Omental fat pad (tissue), 3 donors: ENCODE measurements at regions not wholly inside any gene's neighbourhood (a gene's known extent, or its start where the extent isn't known, plus 50 kb on each side); places are given as distances from the start of the nearest gene placed in this dataset.

ENCODE experiments used
- ATAC-seq: fragments of 150-250 bp; one replicate; pipeline ENCODE4 v1.9.1; 2016; ENCODE audit warnings: mild to moderate bottlenecking, moderate library complexity; ENCODE audit not compliant: low FRiP score
- DNase-seq: peaks from one replicate; pipeline ENCODE4 v3.0.0-alpha.2; 2019; ENCODE audit warnings: low spot score
- TF ChIP-seq, protein P1 (sequence below), 3 donors: fragments of 450-650 bp; IDR thresholded peaks; one replicate each; pipeline ENCODE4 v1.5.1; 2016 to 2017; ENCODE audit warnings: antibody characterized with exemption in 3 of 3, mild to moderate bottlenecking in 3 of 3, moderate library complexity in 2 of 3

DNA sequence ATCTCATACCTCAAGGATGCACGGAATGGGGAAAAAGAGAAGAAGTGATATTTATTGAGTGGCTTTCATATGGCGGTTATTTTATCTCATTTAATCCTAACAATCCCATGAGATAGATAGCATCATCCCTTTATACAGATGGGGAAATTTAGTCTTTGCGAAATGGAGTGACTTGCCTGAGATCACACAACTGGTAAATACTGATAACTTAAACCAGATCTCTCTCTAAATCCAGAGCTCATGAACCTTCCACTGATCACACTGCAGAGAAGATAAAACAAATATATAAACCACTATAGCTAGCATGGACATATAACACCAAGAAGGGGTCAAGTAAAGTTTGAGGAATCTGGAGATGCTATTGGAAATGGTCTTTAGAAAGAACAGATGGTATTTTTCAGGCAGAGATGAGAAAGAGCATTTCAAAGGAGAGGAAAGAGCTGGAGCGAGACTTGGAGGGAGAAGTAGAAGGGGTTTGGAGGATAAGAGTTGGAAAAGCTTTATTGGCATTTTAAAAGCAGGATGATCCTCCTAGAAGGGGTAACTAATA, 139.8 kb upstream of the TNFAIP3 start:
- no peak for DNase-seq
- TF ChIP-seq, protein P1, sequence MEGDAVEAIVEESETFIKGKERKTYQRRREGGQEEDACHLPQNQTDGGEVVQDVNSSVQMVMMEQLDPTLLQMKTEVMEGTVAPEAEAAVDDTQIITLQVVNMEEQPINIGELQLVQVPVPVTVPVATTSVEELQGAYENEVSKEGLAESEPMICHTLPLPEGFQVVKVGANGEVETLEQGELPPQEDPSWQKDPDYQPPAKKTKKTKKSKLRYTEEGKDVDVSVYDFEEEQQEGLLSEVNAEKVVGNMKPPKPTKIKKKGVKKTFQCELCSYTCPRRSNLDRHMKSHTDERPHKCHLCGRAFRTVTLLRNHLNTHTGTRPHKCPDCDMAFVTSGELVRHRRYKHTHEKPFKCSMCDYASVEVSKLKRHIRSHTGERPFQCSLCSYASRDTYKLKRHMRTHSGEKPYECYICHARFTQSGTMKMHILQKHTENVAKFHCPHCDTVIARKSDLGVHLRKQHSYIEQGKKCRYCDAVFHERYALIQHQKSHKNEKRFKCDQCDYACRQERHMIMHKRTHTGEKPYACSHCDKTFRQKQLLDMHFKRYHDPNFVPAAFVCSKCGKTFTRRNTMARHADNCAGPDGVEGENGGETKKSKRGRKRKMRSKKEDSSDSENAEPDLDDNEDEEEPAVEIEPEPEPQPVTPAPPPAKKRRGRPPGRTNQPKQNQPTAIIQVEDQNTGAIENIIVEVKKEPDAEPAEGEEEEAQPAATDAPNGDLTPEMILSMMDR (IDR thresholded peaks at IDR 0.05) = no peak
- ATAC-seq = no peak

- TF ChIP-seq, protein P1 (IDR thresholded peaks at IDR 0.05) = no peak
- ATAC-seq (peak; percentile 86), DNase-seq (peak; percentile 48)
Measured at GRCh38 chr6:137728386-137729349, 138.4 kb upstream of the TNFAIP3 start.

DNA sequence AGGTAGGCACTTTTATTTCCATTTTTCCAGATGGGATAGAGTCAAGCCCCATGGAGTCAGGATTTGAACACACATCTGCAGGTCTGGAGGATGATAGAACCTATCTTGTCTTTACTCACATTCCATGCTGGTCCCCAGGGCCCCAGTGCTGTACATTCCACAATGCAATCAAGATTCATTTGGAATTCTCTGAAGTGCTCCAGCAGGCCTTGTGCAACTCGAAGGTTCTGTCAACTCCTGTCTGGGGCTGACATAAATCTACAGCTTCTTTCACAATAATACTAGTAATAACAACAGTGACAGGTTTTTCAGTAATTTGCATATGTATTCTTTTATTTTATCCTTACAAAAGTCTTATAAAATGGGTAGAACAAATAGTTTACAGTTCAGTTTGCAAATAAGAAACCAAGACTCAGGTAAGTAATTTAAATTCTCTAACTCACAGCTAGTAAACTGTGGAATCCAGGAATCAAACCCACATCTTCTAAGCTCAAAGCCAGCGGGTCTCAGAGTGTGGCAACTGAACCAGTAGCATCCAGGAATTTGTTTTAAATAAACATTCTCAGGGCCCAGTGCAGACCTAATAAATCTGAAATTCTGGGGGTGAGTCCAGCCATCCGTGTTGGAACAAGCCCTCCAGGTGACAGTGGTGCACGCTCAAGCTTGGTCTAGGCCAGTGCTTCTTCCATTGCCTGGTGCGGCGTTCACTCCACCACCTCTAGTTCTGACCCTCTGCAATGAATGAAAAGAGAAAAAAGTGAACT, 137.0 kb upstream of the TNFAIP3 start:
- TF ChIP-seq, protein P1 (IDR thresholded peaks at IDR 0.05) = no peak
- DNase-seq = no peak
- no peak for ATAC-seq

- TF ChIP-seq, protein P1 (IDR thresholded peaks at IDR 0.05) = no peak
- ATAC-seq (no peak), DNase-seq (no peak)
Measured at GRCh38 chr6:137731600-137731959, 135.5 kb upstream of the TNFAIP3 start.

- ATAC-seq = no peak
- DNase-seq = no peak
- TF ChIP-seq, protein P1 (IDR thresholded peaks at IDR 0.05) = no peak
Measured at GRCh38 chr6:137731960-137732616, 135.0 kb upstream of the TNFAIP3 start.

DNA sequence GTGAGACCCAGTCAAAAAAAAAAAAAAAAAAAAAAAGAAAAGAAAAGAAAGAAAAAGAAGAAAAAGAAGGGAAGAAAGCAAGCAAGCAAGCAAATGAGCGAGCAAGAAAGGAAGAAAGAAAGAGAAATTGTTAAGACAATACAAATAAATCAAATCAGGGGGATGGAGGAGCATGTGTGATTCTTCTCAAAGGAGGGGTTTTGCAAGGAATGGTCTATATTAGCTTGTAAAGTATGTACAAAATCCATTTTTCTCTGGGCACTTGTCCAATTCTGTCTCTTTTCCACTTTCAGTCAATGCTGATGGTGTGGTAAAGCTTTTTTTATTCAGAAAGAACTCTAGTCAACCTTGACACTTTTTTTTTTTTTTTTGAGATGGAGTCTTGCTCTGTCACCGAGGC, 133.7 kb upstream of the TNFAIP3 start:
- DNase-seq (no peak), ATAC-seq (no peak)
- TF ChIP-seq, protein P1 (IDR thresholded peaks at IDR 0.05) = no peak
